Loucy (cell line): ENCODE measurements at regions not wholly inside any gene's neighbourhood (a gene's known extent, or its start where the extent isn't known, plus 50 kb on each side); places are given as distances from the start of the nearest gene placed in this dataset.
A peak's percentile ranks its signal among the peaks of the same experiment; 100 is the strongest.

Experiments
- H2AFZ ChIP-seq: fragments of 200-600 bp; sonication (generic); 2 replicates; pipeline ENCODE4 v1.6.0; 2016; ENCODE audit warnings: antibody characterized with exemption, mild to moderate bottlenecking, low read length, moderate library complexity
- H3F3A ChIP-seq: fragments of 200-600 bp; 2 replicates; pipeline ENCODE4 v1.6.0; 2016; ENCODE audit warnings: antibody characterized with exemption, low read depth, mild to moderate bottlenecking
- H3K27me3 ChIP-seq: fragments of 200-600 bp; sonication (generic); 2 replicates; pipeline ENCODE4 v1.6.1; 2014; ENCODE audit warnings: low read length, mild to moderate bottlenecking; ENCODE audit not compliant: insufficient read depth, poor library complexity, severe bottlenecking
- H3K36me3 ChIP-seq: fragments of 200-600 bp; sonication (generic); 2 replicates; pipeline ENCODE4 v1.6.1; 2016; ENCODE audit warnings: low read length; ENCODE audit not compliant: insufficient read depth
- H3K4me1 ChIP-seq: fragments of 200-600 bp; sonication (generic); 2 replicates; pipeline ENCODE4 v1.5.1; 2014; ENCODE audit warnings: low read length, mild to moderate bottlenecking; ENCODE audit not compliant: insufficient read depth, poor library complexity, severe bottlenecking
- H3K4me2 ChIP-seq: fragments of 200-600 bp; sonication (generic); 2 replicates; pipeline ENCODE4 v1.6.0; 2014; ENCODE audit warnings: antibody characterized with exemption, low read length, low read depth, mild to moderate bottlenecking; ENCODE audit not compliant: poor library complexity, severe bottlenecking
- H3K4me3 ChIP-seq: fragments of 200-600 bp; sonication (generic); 2 replicates; pipeline ENCODE4 v1.5.1; 2014; ENCODE audit warnings: low read length, mild to moderate bottlenecking, mixed read lengths; ENCODE audit not compliant: poor library complexity, severe bottlenecking
- H3K79me2 ChIP-seq: fragments of 200-600 bp; sonication (generic); 2 replicates; pipeline ENCODE4 v1.6.1; 2014; ENCODE audit warnings: low read length; ENCODE audit not compliant: insufficient read depth
- H3K9ac ChIP-seq: fragments of 200-600 bp; sonication (generic); 2 replicates; pipeline ENCODE4 v1.6.0; 2014; ENCODE audit warnings: mild to moderate bottlenecking, low read depth, low read length, moderate library complexity; ENCODE audit not compliant: poor library complexity, severe bottlenecking
- H3K9me2 ChIP-seq: fragments of 200-600 bp; sonication (generic); replicated peaks from 2 replicates; pipeline ENCODE4 v1.6.1; 2016; ENCODE audit warnings: low read depth, low read length, mixed read lengths
- H3K9me3 ChIP-seq: fragments of 200-600 bp; sonication (generic); 2 replicates; pipeline ENCODE4 v1.6.1; 2014; ENCODE audit warnings: mild to moderate bottlenecking, antibody characterized with exemption, low read length, low read depth; ENCODE audit not compliant: insufficient read depth
- H4K20me1 ChIP-seq: fragments of 200-600 bp; sonication (generic); 2 replicates; pipeline ENCODE4 v1.6.0; 2014; ENCODE audit warnings: antibody characterized with exemption, low read length, mild to moderate bottlenecking; ENCODE audit not compliant: insufficient read depth, poor library complexity, severe bottlenecking
- EZH2phosphoT487 ChIP-seq: fragments of 200-600 bp; IDR thresholded peaks from 2 replicates; pipeline ENCODE4 v1.6.1; 2018; ENCODE audit warnings: antibody characterized with exemption, mild to moderate bottlenecking, moderate library complexity, borderline replicate concordance
- TF ChIP-seq, protein P1 (sequence below): fragments of 200-600 bp; sonication (generic); conservative IDR thresholded peaks from 2 replicates; pipeline ENCODE4 v1.5.1; 2014; ENCODE audit warnings: mild to moderate bottlenecking, antibody characterized with exemption, low read length

DNA sequence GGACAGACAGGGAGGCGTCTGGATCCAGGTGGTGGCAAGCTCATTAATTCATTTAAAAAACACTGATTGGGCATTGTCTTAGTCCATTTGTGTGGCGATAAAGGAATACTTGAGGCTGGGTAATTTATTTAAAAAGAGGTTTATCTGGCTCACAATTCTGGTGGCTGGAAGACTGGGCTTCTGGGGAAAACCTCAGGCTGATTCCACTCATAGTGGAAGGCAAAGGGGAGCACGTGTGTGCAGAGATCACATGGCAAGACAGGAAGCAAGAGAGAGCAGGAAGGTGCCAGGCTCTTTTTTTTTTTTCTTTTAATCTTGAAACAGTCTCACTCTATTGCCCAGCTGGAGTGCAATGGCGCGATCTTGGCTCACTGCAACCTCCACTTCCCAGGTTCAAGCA lies 100.2 kb upstream of the METTL14 start:
- Histone ChIP-seq H3K4me2 (no peak overlapping the region), H3K9me2 (no peaks in the 10 kb centered on the region), H3F3A (no peaks in the 10 kb centered on the region), H2AFZ (peak overlapping the region; percentile 82), H3K36me3 (no peaks in the 10 kb centered on the region), H3K9ac (no peak overlapping the region), H3K27me3 (peaks cover 26% of the 10 kb centered on the region), H4K20me1 (no peaks in the 10 kb centered on the region), H3K9me3 (no peaks in the 10 kb centered on the region), H3K4me1 (peaks cover 4% of the 10 kb centered on the region), H3K4me3 (no peak overlapping the region), H3K79me2 (no peaks in the 10 kb centered on the region)
- TF ChIP-seq, protein P1, sequence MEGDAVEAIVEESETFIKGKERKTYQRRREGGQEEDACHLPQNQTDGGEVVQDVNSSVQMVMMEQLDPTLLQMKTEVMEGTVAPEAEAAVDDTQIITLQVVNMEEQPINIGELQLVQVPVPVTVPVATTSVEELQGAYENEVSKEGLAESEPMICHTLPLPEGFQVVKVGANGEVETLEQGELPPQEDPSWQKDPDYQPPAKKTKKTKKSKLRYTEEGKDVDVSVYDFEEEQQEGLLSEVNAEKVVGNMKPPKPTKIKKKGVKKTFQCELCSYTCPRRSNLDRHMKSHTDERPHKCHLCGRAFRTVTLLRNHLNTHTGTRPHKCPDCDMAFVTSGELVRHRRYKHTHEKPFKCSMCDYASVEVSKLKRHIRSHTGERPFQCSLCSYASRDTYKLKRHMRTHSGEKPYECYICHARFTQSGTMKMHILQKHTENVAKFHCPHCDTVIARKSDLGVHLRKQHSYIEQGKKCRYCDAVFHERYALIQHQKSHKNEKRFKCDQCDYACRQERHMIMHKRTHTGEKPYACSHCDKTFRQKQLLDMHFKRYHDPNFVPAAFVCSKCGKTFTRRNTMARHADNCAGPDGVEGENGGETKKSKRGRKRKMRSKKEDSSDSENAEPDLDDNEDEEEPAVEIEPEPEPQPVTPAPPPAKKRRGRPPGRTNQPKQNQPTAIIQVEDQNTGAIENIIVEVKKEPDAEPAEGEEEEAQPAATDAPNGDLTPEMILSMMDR, result no peak
- no peak for TF ChIP-seq EZH2phosphoT487

GRCh38 chr4:118586357-118586790 lies 98.8 kb upstream of the METTL14 start:
- no peak for TF ChIP-seq EZH2phosphoT487
- TF ChIP-seq, protein P1, result no peak
- peaks cover 13% of the 10 kb centered on the region for H3K4me1 ChIP-seq
- no peaks in the 10 kb centered on the region for H3K9me3 ChIP-seq
- H3K9ac ChIP-seq, result no peak overlapping the region
- H3K27me3 ChIP-seq, result peaks cover 26% of the 10 kb centered on the region
- H3K79me2 ChIP-seq, result peaks cover 6% of the 10 kb centered on the region; the same call in 1 of the 2 replicates
- no peak overlapping the region for H3K4me2 ChIP-seq
- no peaks in the 10 kb centered on the region for H4K20me1 ChIP-seq
- H3K9me2 ChIP-seq, result no peaks in the 10 kb centered on the region
- H3K4me3 ChIP-seq, result no peak overlapping the region
- H3F3A ChIP-seq, result no peaks in the 10 kb centered on the region
- H3K36me3 ChIP-seq, result no peaks in the 10 kb centered on the region
- H2AFZ ChIP-seq, result no peak overlapping the region

GRCh38 chr4:118587116-118587831 lies 97.9 kb upstream of the METTL14 start:
- Histone ChIP-seq H3K9me2 (no peaks in the 10 kb centered on the region), H3K27me3 (peaks cover 26% of the 10 kb centered on the region), H3K4me3 (no peak overlapping the region), H3K4me2 (no peak overlapping the region), H3K36me3 (no peaks in the 10 kb centered on the region), H3K4me1 (peaks cover 13% of the 10 kb centered on the region), H3K79me2 (peaks cover 9% of the 10 kb centered on the region; the same call in 1 of the 2 replicates), H3F3A (no peaks in the 10 kb centered on the region), H2AFZ (no peak overlapping the region), H3K9me3 (no peaks in the 10 kb centered on the region), H4K20me1 (no peaks in the 10 kb centered on the region), H3K9ac (no peak overlapping the region)
- TF ChIP-seq, protein P1, result no peak
- TF ChIP-seq EZH2phosphoT487, result no peak
